Calu3 (cell line): ENCODE measurements at regions not wholly inside any gene's neighbourhood (a gene's known extent, or its start where the extent isn't known, plus 50 kb on each side); places are given as distances from the start of the nearest gene placed in this dataset.

Source experiments
- BruUV-seq: library from RNA; stranded (reverse); fragments of 400-500 nt; replicated peaks from 2 replicates; lab custom pipeline; 2021; lab: Mats Ljungman, UMichigan
- CTCF ChIA-PET: fragments of 300-600 bp; sonication (Branson Sonifier 250); formaldehyde crosslinking; loops from one replicate; lab custom pipeline; 2022; ENCODE audit warnings: antibody characterized with exemption; lab: Charles Lee
- DNase-seq: peaks from one replicate; pipeline ENCODE4 v3.0.0; 2022
- H3K27ac Mint-ChIP-seq: one replicate; pipeline ENCODE4 v1.8.0; 2022; ENCODE audit warnings: mixed read lengths; ENCODE audit not compliant: unreplicated experiment
- H3K27me3 Mint-ChIP-seq: one replicate; pipeline ENCODE4 v1.8.0; 2022; ENCODE audit warnings: mixed read lengths; ENCODE audit not compliant: unreplicated experiment
- H3K36me3 Mint-ChIP-seq: one replicate; pipeline ENCODE4 v1.8.0; 2022; ENCODE audit warnings: mild to moderate bottlenecking, moderate library complexity, mixed read lengths; ENCODE audit not compliant: insufficient read depth, unreplicated experiment
- H3K4me1 Mint-ChIP-seq: one replicate; pipeline ENCODE4 v1.8.0; 2022; ENCODE audit warnings: mild to moderate bottlenecking, low read depth, mixed read lengths; ENCODE audit not compliant: unreplicated experiment
- H3K4me3 Mint-ChIP-seq: one replicate; pipeline ENCODE4 v1.8.0; 2022; ENCODE audit warnings: mild to moderate bottlenecking, low read depth, moderate library complexity, mixed read lengths; ENCODE audit not compliant: unreplicated experiment
- H3K9me3 Mint-ChIP-seq: one replicate; pipeline ENCODE4 v1.8.0; 2022; ENCODE audit warnings: low read depth, mixed read lengths; ENCODE audit not compliant: unreplicated experiment
- intact Hi-C: fragments of 100-400 bp; cut with micrococcal nuclease; formaldehyde crosslinking; loops from one replicate; pipeline ENCODE4 v1.10.0; 2022; ENCODE audit not compliant: unreplicated experiment
- TF ChIP-seq, protein P1 (sequence below): fragments of 200-600 bp; IDR thresholded peaks from one replicate; pipeline ENCODE4 v1.8.0; 2022; ENCODE audit warnings: antibody characterized with exemption; ENCODE audit not compliant: unreplicated experiment

DNA sequence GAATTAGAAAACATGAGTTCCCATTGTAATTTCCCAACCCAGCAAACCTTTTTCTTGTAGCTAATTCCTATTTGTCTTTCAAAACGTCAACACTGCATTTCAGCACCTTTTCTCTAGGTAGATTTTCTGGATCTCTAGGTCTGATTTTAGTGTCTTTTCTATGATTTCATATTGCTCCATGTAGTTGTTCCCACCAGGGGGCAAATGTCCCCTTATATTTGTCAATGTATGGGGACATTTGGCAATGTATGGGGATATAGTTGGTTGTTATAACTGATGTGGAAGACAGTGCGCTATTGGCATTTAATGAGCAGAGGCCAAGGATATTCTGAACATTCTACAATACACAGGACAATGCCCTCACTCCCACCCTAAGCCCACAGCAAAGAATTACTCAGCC is 273.9 kb upstream of the ADRA1B start:
- TF ChIP-seq, protein P1, sequence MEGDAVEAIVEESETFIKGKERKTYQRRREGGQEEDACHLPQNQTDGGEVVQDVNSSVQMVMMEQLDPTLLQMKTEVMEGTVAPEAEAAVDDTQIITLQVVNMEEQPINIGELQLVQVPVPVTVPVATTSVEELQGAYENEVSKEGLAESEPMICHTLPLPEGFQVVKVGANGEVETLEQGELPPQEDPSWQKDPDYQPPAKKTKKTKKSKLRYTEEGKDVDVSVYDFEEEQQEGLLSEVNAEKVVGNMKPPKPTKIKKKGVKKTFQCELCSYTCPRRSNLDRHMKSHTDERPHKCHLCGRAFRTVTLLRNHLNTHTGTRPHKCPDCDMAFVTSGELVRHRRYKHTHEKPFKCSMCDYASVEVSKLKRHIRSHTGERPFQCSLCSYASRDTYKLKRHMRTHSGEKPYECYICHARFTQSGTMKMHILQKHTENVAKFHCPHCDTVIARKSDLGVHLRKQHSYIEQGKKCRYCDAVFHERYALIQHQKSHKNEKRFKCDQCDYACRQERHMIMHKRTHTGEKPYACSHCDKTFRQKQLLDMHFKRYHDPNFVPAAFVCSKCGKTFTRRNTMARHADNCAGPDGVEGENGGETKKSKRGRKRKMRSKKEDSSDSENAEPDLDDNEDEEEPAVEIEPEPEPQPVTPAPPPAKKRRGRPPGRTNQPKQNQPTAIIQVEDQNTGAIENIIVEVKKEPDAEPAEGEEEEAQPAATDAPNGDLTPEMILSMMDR, result no peak
- no TSS peak for BruUV-seq
- CTCF ChIA-PET, result interaction anchor here (1.1 kb wide), 1 partner anchor 12 kb away, joined by 3 read pairs; no protein-coding TSS in a partner anchor
- Mint-ChIP-seq H3K27ac (no peak overlapping the region), H3K9me3 (no peaks in the 10 kb centered on the region), H3K36me3 (no peaks in the 10 kb centered on the region), H3K27me3 (no peaks in the 10 kb centered on the region), H3K4me1 (no peaks in the 10 kb centered on the region), H3K4me3 (no peak overlapping the region)
- intact Hi-C loops, result loop anchor here (2.0 kb wide), 1 partner anchor 344 kb away; no protein-coding TSS in a partner anchor
- DNase-seq, result no peak

DNA sequence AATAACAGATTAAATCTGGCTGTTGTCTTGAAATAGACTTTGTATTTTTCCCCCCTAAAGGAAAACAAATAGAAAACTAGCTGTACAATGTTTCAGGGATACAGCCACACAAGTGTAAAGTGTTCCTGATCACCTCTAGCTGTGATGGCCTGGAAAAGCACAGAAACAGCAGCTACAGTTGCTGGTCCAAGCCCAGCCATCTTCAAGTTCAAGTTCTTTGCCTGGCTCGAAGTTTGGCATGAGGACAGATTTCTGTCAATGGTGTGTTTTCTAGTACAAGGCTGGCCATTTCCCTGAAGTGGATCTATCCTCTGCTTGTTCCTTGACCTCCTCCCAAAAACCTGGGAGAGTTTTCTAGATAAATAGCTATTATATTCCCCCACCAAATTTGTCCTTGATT is 272.2 kb upstream of the ADRA1B start:
- TF ChIP-seq, protein P1, result no peak
- Mint-ChIP-seq H3K9me3 (no peaks in the 10 kb centered on the region), H3K36me3 (no peaks in the 10 kb centered on the region), H3K4me1 (no peaks in the 10 kb centered on the region), H3K4me3 (no peak overlapping the region), H3K27ac (no peak overlapping the region), H3K27me3 (no peaks in the 10 kb centered on the region)
- no peak for DNase-seq
- intact Hi-C loops, result no loop called here
- CTCF ChIA-PET, result interaction anchor here (1.0 kb wide), 1 partner anchor 124 kb away, joined by 3 read pairs; no protein-coding TSS in a partner anchor
- no TSS peak for BruUV-seq

DNA sequence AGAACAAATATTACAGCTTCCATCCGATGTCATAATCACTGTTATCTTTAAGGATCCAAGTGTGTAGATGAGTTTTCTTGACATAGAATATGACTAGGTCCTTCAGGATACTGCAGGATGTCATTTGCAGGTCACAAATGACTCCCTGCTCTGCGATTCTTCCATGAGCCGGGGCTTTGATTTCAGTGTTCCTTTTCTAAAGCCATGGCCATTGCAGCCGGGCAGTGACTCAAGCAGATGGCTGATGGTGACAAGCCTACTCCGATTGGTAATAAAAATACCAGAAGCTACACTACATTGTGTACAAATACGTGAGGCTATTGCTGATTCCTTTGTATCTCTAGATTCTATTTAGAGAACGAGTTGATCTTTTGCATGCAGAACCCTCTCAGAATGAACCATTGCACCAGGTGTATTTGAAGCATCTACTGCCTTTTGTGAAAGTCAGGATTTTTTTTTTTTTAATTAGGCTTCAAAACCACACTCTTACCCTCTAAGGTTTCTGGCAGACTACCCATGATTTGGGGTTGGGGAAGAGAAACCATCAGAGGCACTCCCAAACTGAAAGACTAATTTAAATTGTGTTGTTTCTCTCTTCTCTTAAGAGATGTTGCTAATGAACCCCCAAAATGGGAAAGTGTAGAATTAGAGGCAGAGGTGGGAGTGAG is 271.0 kb upstream of the ADRA1B start:
- TF ChIP-seq, protein P1, result no peak
- Mint-ChIP-seq H3K27me3 (no peaks in the 10 kb centered on the region), H3K4me1 (no peaks in the 10 kb centered on the region), H3K36me3 (no peaks in the 10 kb centered on the region), H3K4me3 (no peak overlapping the region), H3K9me3 (no peaks in the 10 kb centered on the region), H3K27ac (no peak overlapping the region)
- BruUV-seq, result no TSS peak
- DNase-seq, result no peak
- intact Hi-C loops, result no loop called here
- CTCF ChIA-PET, result no interaction called here

DNA sequence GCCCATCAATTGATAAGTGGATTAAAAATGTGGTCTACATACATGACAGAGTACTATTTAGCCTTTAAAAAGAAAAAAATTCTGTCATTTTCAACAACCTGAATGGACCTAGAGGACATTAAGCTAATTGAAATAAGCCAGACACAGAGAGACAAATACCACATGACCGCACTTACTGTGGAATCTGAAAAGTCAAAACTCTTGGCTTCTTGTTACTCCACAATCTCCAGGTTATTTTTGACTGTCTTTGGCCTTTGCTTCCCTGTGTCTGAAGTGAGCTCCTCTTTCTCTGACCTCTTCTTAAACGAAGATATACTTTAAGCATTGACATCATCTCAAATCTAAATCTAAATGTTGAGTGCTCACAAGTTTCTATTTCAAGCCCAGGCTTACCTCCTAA is 265.5 kb upstream of the ADRA1B start:
- no peaks in the 10 kb centered on the region for H3K27me3 Mint-ChIP-seq
- peaks cover 3% of the 10 kb centered on the region for H3K4me1 Mint-ChIP-seq
- H3K36me3 Mint-ChIP-seq, result no peaks in the 10 kb centered on the region
- CTCF ChIA-PET, result interaction anchor here (0.6 kb wide), 1 partner anchor 1890 kb away, joined by 3 read pairs; no protein-coding TSS in a partner anchor
- no peak overlapping the region for H3K27ac Mint-ChIP-seq
- no TSS peak for BruUV-seq
- DNase-seq, result no peak
- intact Hi-C loops, result no loop called here
- H3K9me3 Mint-ChIP-seq, result no peaks in the 10 kb centered on the region
- TF ChIP-seq, protein P1, result no peak
- H3K4me3 Mint-ChIP-seq, result no peak overlapping the region
